C4-2B (cell line): ENCODE measurements at regions not wholly inside any gene's neighbourhood (a gene's known extent, or its start where the extent isn't known, plus 50 kb on each side); places are given as distances from the start of the nearest gene placed in this dataset.

Experiments used
- CTCF ChIP-seq: fragments of 450-650 bp; conservative IDR thresholded peaks from 2 replicates; pipeline ENCODE4 v1.5.1; 2017; ENCODE audit warnings: mild to moderate bottlenecking
- ZFX ChIP-seq: fragments of 450-650 bp; IDR thresholded peaks from 2 replicates; pipeline ENCODE4 v1.6.1; 2017

GRCh38 chr7:52571026-52571425 lies 464.4 kb upstream of the POM121L12 start:
- no peak for TF ChIP-seq CTCF
- no peak for TF ChIP-seq ZFX
